ENCODE measurements at regions not wholly inside any gene's neighbourhood (a gene's known extent, or its start where the extent isn't known, plus 50 kb on each side); places are given as distances from the start of the nearest gene placed in this dataset.

GRCh38 chr7:119782286-119782685, 490.7 kb upstream of the KCND2 start:
- TF ChIP-seq POLR2AphosphoS5 (IDR thresholded peaks at IDR 0.05; ENCODE audit: low read depth, low read length) (no peak), POLR2A (IDR thresholded peaks at IDR 0.05; ENCODE audit: low read depth, low read length) (no peak), SPI1 (IDR thresholded peaks at IDR 0.05; ENCODE audit: low read depth, low read length) (no peak), TAF1 (IDR thresholded peaks at IDR 0.05; ENCODE audit: low read depth, low read length) (no peak), POU2F2 (IDR thresholded peaks at IDR 0.05; ENCODE audit: low read depth, low read length) (no peak)
